Ovary (tissue), 7 donors: ENCODE measurements at regions not wholly inside any gene's neighbourhood (a gene's known extent, or its start where the extent isn't known, plus 50 kb on each side); places are given as distances from the start of the nearest gene placed in this dataset. TPM values are rescaled to one million over a fixed set of nuclear protein-coding genes. Genes with fewer than 3 reads are reported as not detected.

ENCODE experiments used
- DNase-seq, 5 donors: peaks; one replicate each; pipeline ENCODE4 v3.0.0-alpha.2; 2019 to 2020
- H3K27ac ChIP-seq, 2 donors: fragments of 200-600 bp; one replicate each; pipeline versions ENCODE4 v1.5.1 to v1.8.0; 2019 to 2022
- H3K27me3 ChIP-seq: fragments of 200-600 bp; one replicate; pipeline ENCODE4 v1.8.0; 2022
- H3K36me3 ChIP-seq: fragments of 200-600 bp; sonication (generic); one replicate; pipeline ENCODE4 v1.5.1; 2019
- H3K4me1 ChIP-seq: one replicate; pipeline ENCODE4 v1.8.1; 2013; ENCODE audit warnings: mild to moderate bottlenecking, moderate library complexity; ENCODE audit not compliant: insufficient read depth
- H3K4me3 ChIP-seq: fragments of 200-600 bp; sonication (generic); one replicate; pipeline ENCODE4 v1.5.1; 2017
- H3K9me3 ChIP-seq, 2 donors: fragments of 200-600 bp in 1 of 2; sonication (generic) in 1 of 2; one replicate each; pipeline versions ENCODE4 v1.5.1 to v1.8.1; 2013 to 2019; ENCODE audit warnings: mild to moderate bottlenecking in 1 of 2, moderate library complexity in 1 of 2
- EP300 ChIP-seq: sonication (generic); formaldehyde crosslinking; IDR thresholded peaks from one replicate; pipeline ENCODE4 v1.6.1; 2017; ENCODE audit warnings: antibody characterized with exemption
- POLR2A ChIP-seq: fragments of 450-650 bp; IDR thresholded peaks from one replicate; pipeline ENCODE4 v1.6.1; 2017; ENCODE audit warnings: antibody characterized with exemption, mild to moderate bottlenecking, moderate library complexity
- WGBS, 3 donors: extraction: QIAGEN DNeasy Blood & Tissue Kit in 1 of 3; methylation state at CpG; one replicate each; pipeline versions ENCODE4 v1.1.5 to v1.1.7; 2013 to 2017; 5-methylcytosine and 5-hydroxymethylcytosine counted together
- intact Hi-C, 4 donors: fragments of 100-400 bp; cut with DNase I; formaldehyde crosslinking; loops; one replicate each; pipeline versions ENCODE4 v1.11.0 to v1.15.1; 2022 to 2023
- small RNA-seq: library from RNA; depleted of rRNA; stranded (forward); fragments of <200 nt; gene quantifications from one replicate; pipeline ENCODE3, GENCODE V24; 2016
- TF ChIP-seq, protein P1 (sequence below), 3 donors: fragments of 450-650 bp in 2 of 3; fragments of 200-600 bp in 1 of 3; IDR thresholded peaks; one replicate each; pipeline versions ENCODE4 v1.5.1 to v1.8.0; 2016 to 2022; ENCODE audit warnings: antibody characterized with exemption in 3 of 3, mild to moderate bottlenecking in 1 of 3
- donor health status: DM: no; HTN: no; CAD: no; lungs with moderate emphysema.
- donor health status: DM: no; HTN: no; CAD: no.
- donor health status: Bipolar disorder and iron deficiency.
- donor health status: DM: no; HTN: no; CAD: no.
- donor health status: DM: yes; HTN: yes; CAD: no.

- Histone ChIP-seq H3K27me3 (no peaks in the 10 kb centered on the region), H3K36me3 (no peaks in the 10 kb centered on the region), H3K4me3 (no peak overlapping the region), H3K27ac (no peak overlapping the region), H3K9me3 (no peaks in the 10 kb centered on the region), H3K4me1 (no peaks in the 10 kb centered on the region)
- 87 to 100% (median 90%) methylated on average over 1 of the region's 1 CpG for whole genome bisulfite sequencing, 3 donors
- TF ChIP-seq EP300 (no peak), POLR2A (no peak)
- TF ChIP-seq, protein P1, sequence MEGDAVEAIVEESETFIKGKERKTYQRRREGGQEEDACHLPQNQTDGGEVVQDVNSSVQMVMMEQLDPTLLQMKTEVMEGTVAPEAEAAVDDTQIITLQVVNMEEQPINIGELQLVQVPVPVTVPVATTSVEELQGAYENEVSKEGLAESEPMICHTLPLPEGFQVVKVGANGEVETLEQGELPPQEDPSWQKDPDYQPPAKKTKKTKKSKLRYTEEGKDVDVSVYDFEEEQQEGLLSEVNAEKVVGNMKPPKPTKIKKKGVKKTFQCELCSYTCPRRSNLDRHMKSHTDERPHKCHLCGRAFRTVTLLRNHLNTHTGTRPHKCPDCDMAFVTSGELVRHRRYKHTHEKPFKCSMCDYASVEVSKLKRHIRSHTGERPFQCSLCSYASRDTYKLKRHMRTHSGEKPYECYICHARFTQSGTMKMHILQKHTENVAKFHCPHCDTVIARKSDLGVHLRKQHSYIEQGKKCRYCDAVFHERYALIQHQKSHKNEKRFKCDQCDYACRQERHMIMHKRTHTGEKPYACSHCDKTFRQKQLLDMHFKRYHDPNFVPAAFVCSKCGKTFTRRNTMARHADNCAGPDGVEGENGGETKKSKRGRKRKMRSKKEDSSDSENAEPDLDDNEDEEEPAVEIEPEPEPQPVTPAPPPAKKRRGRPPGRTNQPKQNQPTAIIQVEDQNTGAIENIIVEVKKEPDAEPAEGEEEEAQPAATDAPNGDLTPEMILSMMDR (IDR thresholded peaks at IDR 0.05) = no peak
- DNase-seq = no peak
- intact Hi-C loops = no loop called here
These were observed 56.5 kb upstream of the MTF2 start for GRCh38 chr1:93022580-93022979.

- H3K9me3 ChIP-seq = no peaks in the 10 kb centered on the region
- intact Hi-C loops = no loop called here
- H3K4me3 ChIP-seq = no peak overlapping the region
- H3K27ac ChIP-seq = no peak overlapping the region
- DNase-seq = no peak
- no peaks in the 10 kb centered on the region for H3K27me3 ChIP-seq
- no peaks in the 10 kb centered on the region for H3K36me3 ChIP-seq
- WGBS, 3 donors = 18 to 20% (median 19%) methylated on average over 3 of the region's 3 CpGs
- TF ChIP-seq POLR2A = no peak
- no peak for TF ChIP-seq EP300
- TF ChIP-seq, protein P1 (IDR thresholded peaks at IDR 0.05) = no peak
- no peaks in the 10 kb centered on the region for H3K4me1 ChIP-seq
These were observed 55.8 kb upstream of the MTF2 start for GRCh38 chr1:93023281-93023680.

- no peak for DNase-seq
- Histone ChIP-seq H3K4me1 (no peaks in the 10 kb centered on the region), H3K27ac (no peak overlapping the region), H3K27me3 (no peaks in the 10 kb centered on the region), H3K4me3 (no peak overlapping the region), H3K9me3 (no peaks in the 10 kb centered on the region), H3K36me3 (no peaks in the 10 kb centered on the region)
- no peak for TF ChIP-seq POLR2A
- TF ChIP-seq, protein P1 (IDR thresholded peaks at IDR 0.05) = no peak
- intact Hi-C loops = no loop called here
- WGBS, 3 donors = 5 to 32% (median 8%) methylated on average over 3 of the region's 3 CpGs
These were observed 53.5 kb upstream of the MTF2 start for GRCh38 chr1:93025572-93025971.

DNA sequence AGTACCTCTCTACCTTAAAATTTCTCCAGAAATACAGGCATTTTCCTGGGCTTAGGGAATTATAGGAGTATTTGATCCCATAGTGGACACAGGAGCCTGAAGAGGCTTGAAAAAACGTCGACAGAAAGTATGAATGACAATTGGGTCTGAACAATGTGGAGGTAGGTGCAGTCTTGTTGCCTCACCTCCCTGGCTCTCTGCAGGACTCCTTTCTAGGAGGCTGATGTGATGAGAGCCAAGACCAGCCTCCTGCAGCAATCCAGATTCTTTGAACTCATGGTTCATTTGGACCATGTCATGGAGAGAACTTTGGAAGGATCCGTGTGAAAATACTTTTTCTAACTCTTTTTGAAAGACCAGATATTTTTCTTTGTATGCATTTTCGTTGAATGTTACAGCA is 50.5 kb upstream of the MTF2 start:
- no peaks in the 10 kb centered on the region for H3K4me1 ChIP-seq
- intact Hi-C loops = no loop called here
- TF ChIP-seq EP300 (no peak), POLR2A (no peak)
- TF ChIP-seq, protein P1 (IDR thresholded peaks at IDR 0.05) = no peak
- H3K27ac ChIP-seq = no peak overlapping the region
- no peak overlapping the region for H3K4me3 ChIP-seq
- H3K9me3 ChIP-seq = no peaks in the 10 kb centered on the region
- H3K36me3 ChIP-seq = no peaks in the 10 kb centered on the region
- H3K27me3 ChIP-seq = no peaks in the 10 kb centered on the region
- DNase-seq = no peak
- WGBS, 3 donors = 36 to 49% (median 36%) methylated on average over 4 of the region's 4 CpGs

Small RNA genes in the stretch of these regions (small RNA-seq; reads per million reads assigned to genes)
- gene RF00019 (not detected), gene RN7SKP123 (not detected)
